ENCODE measurements at regions not wholly inside any gene's neighbourhood (a gene's known extent, or its start where the extent isn't known, plus 50 kb on each side); places are given as distances from the start of the nearest gene placed in this dataset.

GRCh38 chr5:74132485-74132884 lies 506.5 kb downstream of the ARHGEF28 start:
- TF ChIP-seq CTCF (conservative IDR thresholded peaks at IDR 0.05; ENCODE audit: low read length) (no peak), EZH2phosphoT487 (IDR thresholded peaks at IDR 0.05; ENCODE audit: borderline replicate concordance) (no peak)

Data from Loucy (cell line).